Osteocyte (in vitro differentiated cells): ENCODE measurements at regions not wholly inside any gene's neighbourhood (a gene's known extent, or its start where the extent isn't known, plus 50 kb on each side); places are given as distances from the start of the nearest gene placed in this dataset.
A peak's percentile ranks its signal among the peaks of the same experiment; 100 is the strongest.

Experiments used
- DNase-seq: peaks from one replicate; pipeline ENCODE4 v3.0.0; 2021; ENCODE audit warnings: mixed read lengths; ENCODE audit not compliant: unreplicated experiment; ENCODE audit errors: extremely low spot score
- H3K27ac Mint-ChIP-seq: one replicate; pipeline ENCODE4 v1.8.0; 2021; ENCODE audit warnings: mild to moderate bottlenecking, mixed read lengths; ENCODE audit not compliant: unreplicated experiment
- H3K27me3 Mint-ChIP-seq: one replicate; pipeline ENCODE4 v1.8.0; 2021; ENCODE audit warnings: mixed read lengths; ENCODE audit not compliant: unreplicated experiment
- H3K36me3 Mint-ChIP-seq: one replicate; pipeline ENCODE4 v1.8.0; 2021; ENCODE audit warnings: mixed read lengths; ENCODE audit not compliant: unreplicated experiment
- H3K4me1 Mint-ChIP-seq: one replicate; pipeline ENCODE4 v1.8.0; 2021; ENCODE audit warnings: mixed read lengths; ENCODE audit not compliant: unreplicated experiment
- H3K4me3 Mint-ChIP-seq: one replicate; pipeline ENCODE4 v1.8.0; 2021; ENCODE audit warnings: mild to moderate bottlenecking, moderate library complexity, mixed read lengths; ENCODE audit not compliant: unreplicated experiment
- H3K9me3 Mint-ChIP-seq: one replicate; pipeline ENCODE4 v1.8.0; 2021; ENCODE audit warnings: mixed read lengths; ENCODE audit not compliant: unreplicated experiment
- CTCF ChIP-seq: fragments of 200-600 bp; sonication (generic); IDR thresholded peaks from 2 replicates; pipeline ENCODE4 v1.5.0; 2021; ENCODE audit warnings: antibody characterized with exemption, mild to moderate bottlenecking, moderate library complexity

- peaks cover 7% of the 10 kb centered on the region for H3K9me3 Mint-ChIP-seq
- no peak overlapping the region for H3K4me3 Mint-ChIP-seq
- no peak for DNase-seq
These were observed 468.7 kb downstream of the SPATA31D1 start for GRCh38 chr9:82457298-82457697.

GRCh38 chr9:82457891-82458290, 469.3 kb downstream of the SPATA31D1 start:
- Mint-ChIP-seq H3K36me3 (no peaks in the 10 kb centered on the region), H3K9me3 (peaks cover 3% of the 10 kb centered on the region), H3K4me3 (no peak overlapping the region), H3K27me3 (no peaks in the 10 kb centered on the region), H3K27ac (no peak overlapping the region), H3K4me1 (peaks cover 6% of the 10 kb centered on the region)
- TF ChIP-seq CTCF = no peak
- DNase-seq = no peak

More at GRCh38 chr9:82457298-82457697, 468.7 kb downstream of the SPATA31D1 start:
- peaks cover 6% of the 10 kb centered on the region for H3K4me1 Mint-ChIP-seq
- H3K27ac Mint-ChIP-seq = no peak overlapping the region
- H3K27me3 Mint-ChIP-seq = no peaks in the 10 kb centered on the region
- H3K36me3 Mint-ChIP-seq = no peaks in the 10 kb centered on the region
- no peak for TF ChIP-seq CTCF

- Mint-ChIP-seq H3K36me3 (no peaks in the 10 kb centered on the region), H3K27me3 (no peaks in the 10 kb centered on the region), H3K27ac (no peak overlapping the region), H3K4me3 (no peak overlapping the region), H3K4me1 (peaks cover 6% of the 10 kb centered on the region), H3K9me3 (peaks cover 3% of the 10 kb centered on the region)
- no peak for TF ChIP-seq CTCF
- DNase-seq = no peak
These were observed 469.7 kb downstream of the SPATA31D1 start for GRCh38 chr9:82458296-82458695.

GRCh38 chr9:82466616-82467260, 478.2 kb downstream of the SPATA31D1 start:
- DNase-seq = no peak
- H3K27ac Mint-ChIP-seq = no peak overlapping the region
- H3K4me1 Mint-ChIP-seq = no peaks in the 10 kb centered on the region
- H3K27me3 Mint-ChIP-seq = no peaks in the 10 kb centered on the region
- TF ChIP-seq CTCF = peak; percentile 30
- H3K9me3 Mint-ChIP-seq = peaks cover 1% of the 10 kb centered on the region
- H3K4me3 Mint-ChIP-seq = no peak overlapping the region
- no peaks in the 10 kb centered on the region for H3K36me3 Mint-ChIP-seq

GRCh38 chr9:82467436-82467835, 478.9 kb downstream of the SPATA31D1 start:
- DNase-seq = no peak
- Mint-ChIP-seq H3K27me3 (no peaks in the 10 kb centered on the region), H3K9me3 (no peaks in the 10 kb centered on the region), H3K27ac (no peak overlapping the region), H3K36me3 (no peaks in the 10 kb centered on the region), H3K4me1 (no peaks in the 10 kb centered on the region), H3K4me3 (no peak overlapping the region)
- TF ChIP-seq CTCF = no peak
